ENCODE measurements at regions not wholly inside any gene's neighbourhood (a gene's known extent, or its start where the extent isn't known, plus 50 kb on each side); places are given as distances from the start of the nearest gene placed in this dataset.

- TF ChIP-seq TAF1 (IDR thresholded peaks at IDR 0.05; ENCODE audit: borderline replicate concordance, insufficient read depth, low read length): no peak
- TF ChIP-seq, protein P1, sequence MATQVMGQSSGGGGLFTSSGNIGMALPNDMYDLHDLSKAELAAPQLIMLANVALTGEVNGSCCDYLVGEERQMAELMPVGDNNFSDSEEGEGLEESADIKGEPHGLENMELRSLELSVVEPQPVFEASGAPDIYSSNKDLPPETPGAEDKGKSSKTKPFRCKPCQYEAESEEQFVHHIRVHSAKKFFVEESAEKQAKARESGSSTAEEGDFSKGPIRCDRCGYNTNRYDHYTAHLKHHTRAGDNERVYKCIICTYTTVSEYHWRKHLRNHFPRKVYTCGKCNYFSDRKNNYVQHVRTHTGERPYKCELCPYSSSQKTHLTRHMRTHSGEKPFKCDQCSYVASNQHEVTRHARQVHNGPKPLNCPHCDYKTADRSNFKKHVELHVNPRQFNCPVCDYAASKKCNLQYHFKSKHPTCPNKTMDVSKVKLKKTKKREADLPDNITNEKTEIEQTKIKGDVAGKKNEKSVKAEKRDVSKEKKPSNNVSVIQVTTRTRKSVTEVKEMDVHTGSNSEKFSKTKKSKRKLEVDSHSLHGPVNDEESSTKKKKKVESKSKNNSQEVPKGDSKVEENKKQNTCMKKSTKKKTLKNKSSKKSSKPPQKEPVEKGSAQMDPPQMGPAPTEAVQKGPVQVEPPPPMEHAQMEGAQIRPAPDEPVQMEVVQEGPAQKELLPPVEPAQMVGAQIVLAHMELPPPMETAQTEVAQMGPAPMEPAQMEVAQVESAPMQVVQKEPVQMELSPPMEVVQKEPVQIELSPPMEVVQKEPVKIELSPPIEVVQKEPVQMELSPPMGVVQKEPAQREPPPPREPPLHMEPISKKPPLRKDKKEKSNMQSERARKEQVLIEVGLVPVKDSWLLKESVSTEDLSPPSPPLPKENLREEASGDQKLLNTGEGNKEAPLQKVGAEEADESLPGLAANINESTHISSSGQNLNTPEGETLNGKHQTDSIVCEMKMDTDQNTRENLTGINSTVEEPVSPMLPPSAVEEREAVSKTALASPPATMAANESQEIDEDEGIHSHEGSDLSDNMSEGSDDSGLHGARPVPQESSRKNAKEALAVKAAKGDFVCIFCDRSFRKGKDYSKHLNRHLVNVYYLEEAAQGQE (IDR thresholded peaks at IDR 0.05; ENCODE audit: insufficient read depth in 1 of 2, low read depth in 2 of 2, low read length in 2 of 2): no peak
- no peak for TF ChIP-seq FOXP2 (optimal IDR thresholded peaks at IDR 0.05; ENCODE audit: borderline replicate concordance, extremely low read depth, extremely low read length, insufficient read depth)
- no peak for TF ChIP-seq POLR2AphosphoS5 (IDR thresholded peaks at IDR 0.05; ENCODE audit: low read depth, low read length)
- no peak for TF ChIP-seq SIN3A (IDR thresholded peaks at IDR 0.05; ENCODE audit: borderline replicate concordance, insufficient read depth, low read length)
Measured at GRCh38 chr6:6725468-6726209, 137.1 kb downstream of the LY86 start.

DNA sequence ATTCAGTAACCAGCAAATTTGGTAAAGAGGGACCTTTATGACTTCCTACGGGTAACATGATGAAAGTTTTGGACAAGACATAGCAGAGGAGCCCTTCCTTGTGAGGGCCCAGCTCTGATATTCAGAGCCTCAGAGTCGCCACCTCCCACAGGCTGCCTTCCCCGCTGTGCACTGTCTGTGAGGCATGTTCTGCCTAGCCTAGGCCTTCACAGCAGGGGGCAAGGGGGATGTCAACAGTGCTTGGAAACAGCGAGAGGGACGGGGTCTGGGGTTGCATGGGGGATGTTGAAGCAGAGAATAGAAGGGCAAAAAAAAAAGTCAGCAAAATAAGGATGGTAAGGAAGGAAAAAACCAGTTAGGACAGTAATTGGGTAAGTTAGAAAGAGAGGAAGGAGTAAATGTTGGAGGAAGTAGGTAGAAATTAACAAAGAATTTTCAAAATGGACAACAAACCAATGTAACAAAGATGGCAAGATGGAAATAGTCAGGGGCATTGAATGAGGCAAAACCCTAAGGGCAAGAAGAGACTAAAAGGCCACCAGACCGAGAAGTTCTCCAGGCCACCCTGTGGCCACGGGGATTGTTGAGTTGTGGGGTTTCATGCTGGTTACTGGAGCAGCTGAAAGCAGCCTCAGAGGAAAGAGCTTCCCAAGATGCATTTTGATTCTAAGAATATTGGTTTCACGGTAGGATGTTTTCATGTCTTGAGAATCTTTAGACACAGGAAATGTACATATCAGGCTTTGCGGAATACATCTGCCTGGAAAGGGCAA, 139.8 kb downstream of the LY86 start:
- TF ChIP-seq SIN3A (IDR thresholded peaks at IDR 0.05; ENCODE audit: borderline replicate concordance, insufficient read depth, low read length): no peak
- no peak for TF ChIP-seq TAF1 (IDR thresholded peaks at IDR 0.05; ENCODE audit: borderline replicate concordance, insufficient read depth, low read length)
- TF ChIP-seq FOXP2 (optimal IDR thresholded peaks at IDR 0.05; ENCODE audit: borderline replicate concordance, extremely low read depth, extremely low read length, insufficient read depth): no peak
- no peak for TF ChIP-seq POLR2AphosphoS5 (IDR thresholded peaks at IDR 0.05; ENCODE audit: low read depth, low read length)
- TF ChIP-seq, protein P1 (IDR thresholded peaks at IDR 0.05; ENCODE audit: insufficient read depth in 1 of 2, low read depth in 2 of 2, low read length in 2 of 2): no peak

DNA sequence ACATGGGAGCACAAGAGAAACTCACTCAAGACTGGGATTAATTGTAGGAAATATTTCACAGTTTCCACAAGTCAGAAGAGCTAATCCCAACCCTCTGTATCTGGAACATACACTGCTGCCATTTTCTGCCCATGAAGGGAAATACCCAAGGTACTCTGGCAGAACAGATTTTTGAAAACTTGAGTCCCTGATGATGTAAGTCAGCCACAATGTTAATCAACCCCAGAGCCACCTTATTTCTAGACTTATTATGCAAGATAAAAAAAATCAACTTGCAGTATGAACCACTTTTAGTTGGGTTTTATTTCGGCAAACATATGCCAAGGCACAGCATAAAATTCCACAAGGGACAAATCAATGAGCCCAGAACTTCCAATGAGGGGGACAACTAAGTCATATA, 141.5 kb downstream of the LY86 start:
- TF ChIP-seq SIN3A (IDR thresholded peaks at IDR 0.05; ENCODE audit: borderline replicate concordance, insufficient read depth, low read length): no peak

DNA sequence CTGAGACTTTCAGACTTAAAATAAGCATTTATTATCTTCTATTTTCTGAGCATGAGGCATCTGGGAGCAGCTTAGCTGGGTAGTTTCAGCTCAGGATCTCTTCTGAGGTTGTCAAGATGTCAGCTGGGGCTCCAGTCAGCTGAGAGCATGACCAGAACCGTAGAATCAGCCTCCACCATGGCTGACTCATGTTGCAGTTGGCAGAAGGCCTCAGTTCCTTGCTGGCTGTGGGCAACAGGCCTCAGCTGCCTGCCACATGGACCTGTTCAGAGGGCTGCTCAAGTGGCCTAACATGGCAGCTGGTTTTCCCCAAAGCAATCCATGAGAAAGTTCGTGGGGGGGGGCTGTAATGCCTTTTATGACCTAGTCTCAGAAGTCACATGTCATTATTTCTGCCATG, 142.3 kb downstream of the LY86 start:
- TF ChIP-seq TAF1 (IDR thresholded peaks at IDR 0.05; ENCODE audit: borderline replicate concordance, insufficient read depth, low read length) (no peak), POLR2AphosphoS5 (IDR thresholded peaks at IDR 0.05; ENCODE audit: low read depth, low read length) (no peak), SIN3A (IDR thresholded peaks at IDR 0.05; ENCODE audit: borderline replicate concordance, insufficient read depth, low read length) (no peak), FOXP2 (optimal IDR thresholded peaks at IDR 0.05; ENCODE audit: borderline replicate concordance, extremely low read depth, extremely low read length, insufficient read depth) (no peak)
- TF ChIP-seq, protein P1 (IDR thresholded peaks at IDR 0.05; ENCODE audit: insufficient read depth in 1 of 2, low read depth in 2 of 2, low read length in 2 of 2): no peak

GRCh38 chr6:6734479-6735465, 146.3 kb downstream of the LY86 start:
- no peak for TF ChIP-seq FOXP2 (optimal IDR thresholded peaks at IDR 0.05; ENCODE audit: borderline replicate concordance, extremely low read depth, extremely low read length, insufficient read depth)
- TF ChIP-seq TAF1 (IDR thresholded peaks at IDR 0.05; ENCODE audit: borderline replicate concordance, insufficient read depth, low read length): no peak
- TF ChIP-seq SIN3A (IDR thresholded peaks at IDR 0.05; ENCODE audit: borderline replicate concordance, insufficient read depth, low read length): no peak
- TF ChIP-seq POLR2AphosphoS5 (IDR thresholded peaks at IDR 0.05; ENCODE audit: low read depth, low read length): no peak
- TF ChIP-seq, protein P1 (IDR thresholded peaks at IDR 0.05; ENCODE audit: insufficient read depth in 1 of 2, low read depth in 2 of 2, low read length in 2 of 2): no peak
